Epidermal melanocyte (primary cell): ENCODE measurements at regions not wholly inside any gene's neighbourhood (a gene's known extent, or its start where the extent isn't known, plus 50 kb on each side); places are given as distances from the start of the nearest gene placed in this dataset.

Experiments
- DNase-seq: peaks from one replicate; pipeline ENCODE4 v3.0.0; 2011; ENCODE audit warnings: low spot score; ENCODE audit not compliant: insufficient read length

GRCh38 chr15:93565201-93565600 is 476.2 kb upstream of the RGMA start:
- no peak for DNase-seq

- DNase-seq, result no peak
These were observed 474.2 kb upstream of the RGMA start for GRCh38 chr15:93563218-93563617.

- no peak for DNase-seq
These were observed 473.5 kb upstream of the RGMA start for GRCh38 chr15:93562395-93563123.

DNA sequence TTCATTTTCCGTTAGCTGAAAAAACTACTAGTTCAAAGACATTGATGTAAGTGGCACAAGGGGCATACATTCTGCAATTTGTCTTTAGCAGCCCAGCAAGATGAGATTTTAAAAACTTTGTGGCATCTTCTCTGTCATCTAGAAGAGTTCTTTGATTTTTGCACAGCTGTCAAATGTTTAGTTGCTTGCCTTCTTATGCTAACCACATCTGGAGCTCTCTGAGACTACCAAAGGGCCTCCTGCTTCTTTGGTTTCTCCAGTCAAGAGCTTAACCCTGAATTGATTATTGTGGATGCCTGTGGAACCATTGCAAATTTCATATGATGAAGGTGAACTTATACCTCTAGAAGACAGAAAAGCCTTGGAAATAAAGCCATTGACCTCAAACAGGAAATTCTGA is 468.7 kb upstream of the RGMA start:
- no peak for DNase-seq

- no peak for DNase-seq
These were observed 464.3 kb upstream of the RGMA start for GRCh38 chr15:93553167-93553935.

DNA sequence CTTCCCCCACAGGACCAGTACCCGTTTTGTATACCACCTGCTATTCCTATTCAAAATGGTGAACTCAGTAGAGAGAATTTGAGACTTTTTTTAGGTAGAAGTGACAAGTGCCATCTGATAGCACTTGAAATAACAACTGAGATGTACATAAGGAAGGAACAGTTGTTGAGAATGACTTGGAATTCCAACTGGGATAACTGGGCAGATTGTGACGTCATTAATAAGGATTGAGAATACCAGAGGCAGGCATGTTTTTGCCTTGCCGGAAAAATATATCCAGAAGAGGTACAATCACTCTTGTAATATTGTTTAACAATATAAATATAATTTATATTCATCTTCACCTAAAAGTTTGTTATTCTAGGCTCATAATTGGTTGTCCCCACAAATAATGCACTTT is 454.1 kb upstream of the RGMA start:
- DNase-seq, result no peak

DNA sequence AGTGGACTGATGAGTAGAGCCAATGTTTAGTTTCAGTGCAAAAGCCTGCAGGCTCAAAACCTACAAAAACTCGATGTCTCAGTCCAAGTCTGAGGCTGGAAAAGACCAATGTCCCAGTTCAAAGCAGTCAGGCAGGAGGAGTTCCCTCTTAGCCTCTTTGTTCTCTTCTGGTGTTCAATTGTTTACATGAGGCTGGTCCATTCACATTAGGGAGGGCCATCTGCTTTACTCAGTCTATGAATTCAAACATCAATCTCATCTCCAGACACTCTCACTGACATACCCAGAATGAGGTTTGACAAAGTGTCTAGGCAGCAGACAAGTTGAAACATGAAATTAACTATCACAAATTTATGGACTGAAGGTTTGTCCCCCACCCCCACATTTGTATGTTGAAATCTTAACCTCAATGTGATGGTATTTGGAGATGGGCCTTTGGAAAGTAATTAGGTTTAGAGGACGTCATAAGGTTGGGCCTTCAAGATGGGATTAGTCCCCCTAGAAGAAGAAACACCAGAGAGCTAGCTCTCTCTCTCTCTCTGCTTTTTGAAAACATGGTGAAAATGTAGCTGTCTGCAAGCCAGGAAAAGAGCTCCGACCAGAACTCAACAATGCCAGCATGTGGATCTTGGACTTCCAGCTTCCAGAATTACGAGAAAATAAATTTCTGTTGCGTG is 438.5 kb upstream of the RGMA start:
- no peak for DNase-seq

DNA sequence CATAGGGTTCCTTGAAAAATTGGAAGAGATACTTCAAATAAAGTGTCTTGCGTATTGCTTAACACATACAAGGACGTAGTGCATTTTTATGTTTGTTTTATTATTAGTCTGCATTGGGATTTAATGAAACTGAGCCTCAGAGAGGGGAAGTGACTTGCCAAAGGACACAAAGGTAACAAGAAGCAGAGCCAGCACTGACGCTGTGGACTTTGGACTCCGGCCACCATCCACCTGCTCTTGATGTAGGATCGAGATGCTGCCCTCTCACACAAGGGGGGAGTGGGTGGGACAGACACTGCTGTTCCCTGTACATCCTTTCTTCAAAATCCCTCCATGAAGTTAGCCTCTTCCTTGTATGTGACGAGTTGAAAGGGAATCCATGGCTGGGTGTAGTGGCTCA is 435.4 kb upstream of the RGMA start:
- DNase-seq, result no peak

DNA sequence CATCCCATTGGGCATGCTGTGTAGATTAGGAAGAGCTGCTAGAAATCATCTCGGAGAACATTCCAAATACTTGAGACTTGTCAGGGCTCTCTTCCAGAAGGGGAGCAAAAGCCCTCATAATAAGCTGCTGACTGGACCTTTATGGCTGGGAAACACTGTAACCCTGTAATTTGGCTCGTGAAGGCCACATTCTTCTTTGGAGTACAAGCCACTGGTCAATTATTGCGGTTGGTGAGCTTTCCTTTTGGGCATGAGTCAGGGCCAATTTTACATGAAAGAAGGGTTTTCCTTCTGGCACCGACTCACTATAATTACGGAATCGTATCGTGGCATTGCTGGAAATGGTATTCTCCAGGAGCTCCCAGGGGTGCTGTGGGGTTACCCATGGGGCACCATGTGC is 434.5 kb upstream of the RGMA start:
- no peak for DNase-seq

GRCh38 chr15:93520206-93520605 is 431.2 kb upstream of the RGMA start:
- no peak for DNase-seq

DNA sequence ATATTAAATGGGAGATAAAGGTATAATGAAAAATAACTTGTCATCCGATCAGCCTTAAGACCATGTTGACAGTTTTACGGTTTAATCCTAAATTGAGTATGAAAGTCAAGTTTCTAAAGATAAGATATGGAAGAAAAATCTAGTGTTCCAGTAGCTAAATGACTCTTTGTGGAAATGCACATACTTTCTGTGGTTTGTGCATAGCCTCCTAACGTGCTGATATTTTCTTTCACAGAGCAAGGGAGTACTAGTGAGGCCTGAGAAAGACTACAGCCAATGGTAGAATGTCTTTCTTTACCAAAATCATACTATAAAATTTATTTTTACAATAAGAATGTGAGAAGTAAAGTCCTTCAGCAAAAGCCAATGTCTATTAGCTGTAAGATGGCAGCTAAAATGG is 430.6 kb upstream of the RGMA start:
- no peak for DNase-seq

GRCh38 chr15:93517176-93517575 is 428.2 kb upstream of the RGMA start:
- no peak for DNase-seq

GRCh38 chr15:93515256-93516051 is 426.4 kb upstream of the RGMA start:
- no peak for DNase-seq

- DNase-seq, result no peak
These were observed 417.6 kb upstream of the RGMA start for GRCh38 chr15:93506646-93507045.

- DNase-seq, result no peak
These were observed 416.5 kb upstream of the RGMA start for GRCh38 chr15:93505506-93505905.

DNA sequence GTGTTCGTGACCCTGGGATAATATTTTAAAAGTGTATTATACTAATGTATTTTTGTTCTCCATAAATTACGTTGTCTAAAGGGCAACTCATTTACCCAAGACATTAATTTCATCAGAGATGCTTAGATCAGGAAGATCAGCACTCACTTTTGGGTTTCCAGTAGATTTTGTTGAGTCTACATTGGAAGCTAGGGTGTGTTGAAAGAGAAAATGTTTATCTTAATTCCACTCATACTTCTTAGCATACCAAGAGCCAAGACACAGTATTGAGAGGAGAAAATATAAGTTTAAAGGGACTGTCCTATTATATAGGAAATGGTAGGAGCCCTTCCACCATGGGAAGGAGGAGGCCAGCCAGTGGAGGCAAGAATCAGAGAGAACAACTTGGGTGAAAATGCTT is 412.9 kb upstream of the RGMA start:
- DNase-seq, result no peak

DNA sequence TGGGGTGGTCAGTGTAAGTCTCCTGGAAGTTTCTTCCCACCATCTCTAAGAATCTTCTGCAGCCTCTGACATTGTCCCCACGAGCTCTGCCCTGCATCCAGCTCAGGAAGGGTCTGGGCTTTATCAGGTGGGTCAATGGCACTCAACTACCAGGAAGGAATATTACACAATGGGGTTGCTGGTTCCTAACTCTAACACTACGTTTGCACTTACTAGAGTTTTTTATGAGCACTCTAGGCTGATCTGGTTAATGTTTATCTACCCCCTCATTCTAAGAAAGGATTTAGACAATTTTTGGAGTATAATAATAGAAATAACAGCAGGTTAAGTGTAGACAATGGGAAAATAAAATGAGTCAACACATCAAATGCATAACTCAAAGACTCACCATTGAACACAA is 411.1 kb upstream of the RGMA start:
- DNase-seq, result no peak

- DNase-seq, result no peak
These were observed 408.3 kb upstream of the RGMA start for GRCh38 chr15:93497291-93497690.

DNA sequence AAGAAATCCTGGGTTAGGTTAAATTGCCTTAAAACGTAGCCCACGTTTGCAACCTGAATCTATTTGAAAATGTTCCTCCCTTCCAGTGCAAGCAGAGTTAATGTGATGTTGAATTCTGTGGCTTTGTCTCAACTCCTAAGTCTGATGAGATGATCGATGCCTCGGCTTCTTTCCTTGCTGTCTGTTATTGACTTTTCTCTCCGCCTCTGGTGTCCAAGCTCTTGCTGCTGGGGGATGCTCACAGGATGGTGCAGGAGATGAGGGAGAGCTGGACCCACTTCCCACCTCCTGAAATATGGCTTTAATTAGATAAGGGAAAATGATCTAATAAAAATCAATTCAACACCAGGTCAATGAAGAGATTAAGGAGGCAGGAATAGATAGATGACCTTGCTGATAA is 407.9 kb upstream of the RGMA start:
- no peak for DNase-seq

DNA sequence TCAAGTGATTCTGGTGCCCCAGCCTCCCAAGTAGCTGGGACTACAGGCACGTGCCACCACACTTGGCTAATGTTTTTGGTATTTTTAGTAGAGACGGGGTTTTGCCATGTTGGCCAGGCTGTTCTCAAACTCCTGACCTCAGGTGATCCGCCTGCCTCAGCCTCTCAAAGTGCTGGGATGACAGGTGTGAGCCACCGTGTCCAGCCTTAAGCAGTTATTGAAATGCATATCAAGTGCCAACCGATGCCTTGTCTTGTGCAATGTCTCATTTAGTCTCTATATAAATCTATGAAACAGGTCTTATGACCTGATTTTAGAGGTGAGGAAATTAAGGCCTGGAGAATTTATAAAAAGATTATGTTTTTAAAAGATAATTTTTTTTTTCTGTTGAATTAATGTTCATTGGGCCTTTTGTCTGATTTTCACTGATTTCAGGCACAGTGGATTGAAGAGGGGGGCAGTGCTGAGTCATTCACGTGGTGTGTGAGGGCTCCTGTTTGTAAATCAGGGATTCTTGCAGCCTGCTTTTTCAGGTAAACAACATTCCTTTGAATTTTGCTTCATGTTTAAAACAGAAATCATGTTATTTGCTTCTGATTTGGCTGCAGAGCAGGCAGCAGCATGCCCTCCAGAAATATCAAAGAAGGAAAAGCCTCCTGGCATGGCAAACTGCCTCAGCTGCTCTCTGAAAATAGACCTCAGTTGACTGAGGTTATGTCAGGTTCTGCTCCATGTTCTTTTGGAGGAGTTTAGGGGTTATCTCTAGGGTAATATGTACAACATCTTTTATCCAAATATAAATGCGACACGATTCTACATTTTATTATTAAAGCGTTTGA is 407.0 kb upstream of the RGMA start:
- no peak for DNase-seq

DNA sequence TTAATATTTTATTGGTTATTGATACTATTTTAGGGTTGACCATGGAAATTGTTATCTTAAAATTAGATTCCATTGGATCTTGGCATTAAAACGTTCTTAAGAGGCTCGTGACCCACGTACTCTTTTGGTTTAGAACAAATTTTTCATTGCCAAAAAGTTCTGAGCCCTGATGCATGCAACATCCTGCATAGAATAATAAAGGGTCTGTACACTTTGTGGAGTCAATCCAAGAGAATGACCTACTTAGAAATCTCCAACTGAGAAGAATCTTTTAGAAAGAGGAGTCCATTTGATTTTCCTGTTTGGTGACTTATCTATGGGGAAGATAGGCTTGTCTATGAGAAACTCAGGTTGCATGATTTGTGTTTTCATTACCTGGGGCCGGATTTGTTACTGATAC is 404.2 kb upstream of the RGMA start:
- no peak for DNase-seq
